Caco-2 (cell line): ENCODE measurements at regions not wholly inside any gene's neighbourhood (a gene's known extent, or its start where the extent isn't known, plus 50 kb on each side); places are given as distances from the start of the nearest gene placed in this dataset.

Experiments
- BruUV-seq: library from RNA; stranded (reverse); fragments of 400-500 nt; replicated peaks from 2 replicates; lab custom pipeline; 2021; lab: Mats Ljungman, UMichigan
- CTCF ChIA-PET: fragments of 300-600 bp; sonication (Branson Sonifier 250); formaldehyde crosslinking; loops from one replicate; lab custom pipeline; 2022; ENCODE audit warnings: antibody characterized with exemption; lab: Charles Lee
- POLR2A ChIA-PET: fragments of 300-600 bp; sonication (Branson Sonifier 250); formaldehyde crosslinking; loops from one replicate; lab custom pipeline; 2022; ENCODE audit warnings: antibody characterized with exemption; lab: Charles Lee
- DNase-seq, 2 experiments: peaks; one replicate each; pipeline versions ENCODE4 v3.0.0 to v3.0.0-alpha.2; 2020 to 2022
- H3K27me3 ChIP-seq: replicated peaks from 2 replicates; pipeline ENCODE4 v1.6.0; 2011; ENCODE audit warnings: low read length; ENCODE audit not compliant: control insufficient read depth, insufficient read depth
- H3K36me3 ChIP-seq: 2 replicates; pipeline ENCODE4 v1.5.1; 2011; ENCODE audit warnings: low read length; ENCODE audit not compliant: control insufficient read depth, insufficient read depth
- H3K4me1 ChIP-seq: fragments of 250-450 bp; sonication (Bioruptor Pico); 2 replicates; pipeline ENCODE4 v1.5.1; 2020; ENCODE audit warnings: mild to moderate bottlenecking
- H3K4me3 ChIP-seq: 2 replicates; pipeline ENCODE4 v1.5.1; 2011; ENCODE audit warnings: low read depth, mild to moderate bottlenecking, control low read depth, low read length
- H3K9me3 ChIP-seq: fragments of 250-450 bp; sonication (Bioruptor Pico); 2 replicates; pipeline ENCODE4 v1.5.1; 2020; ENCODE audit warnings: mild to moderate bottlenecking, moderate library complexity
- H3K27ac Mint-ChIP-seq: one replicate; pipeline ENCODE4 v1.8.0; 2022; ENCODE audit warnings: mixed read lengths; ENCODE audit not compliant: unreplicated experiment
- H3K27me3 Mint-ChIP-seq: one replicate; pipeline ENCODE4 v1.8.0; 2022; ENCODE audit warnings: mixed read lengths; ENCODE audit not compliant: insufficient read depth, unreplicated experiment
- H3K36me3 Mint-ChIP-seq: one replicate; pipeline ENCODE4 v1.8.0; 2022; ENCODE audit warnings: mild to moderate bottlenecking, mixed read lengths; ENCODE audit not compliant: insufficient read depth, unreplicated experiment
- H3K4me1 Mint-ChIP-seq: one replicate; pipeline ENCODE4 v1.8.0; 2022; ENCODE audit warnings: low read depth, mixed read lengths; ENCODE audit not compliant: unreplicated experiment
- H3K4me3 Mint-ChIP-seq: one replicate; pipeline ENCODE4 v1.8.0; 2022; ENCODE audit warnings: mild to moderate bottlenecking, moderate library complexity, mixed read lengths; ENCODE audit not compliant: unreplicated experiment
- H3K9me3 Mint-ChIP-seq: one replicate; pipeline ENCODE4 v1.8.0; 2022; ENCODE audit warnings: mixed read lengths; ENCODE audit not compliant: unreplicated experiment
- CTCF ChIP-seq, 2 experiments: fragments of 200-600 bp in 1 of 2; IDR thresholded peaks; 1 replicate in 1 of 2; 2 replicates in 1 of 2; pipeline versions ENCODE4 v1.5.1 to v1.8.0; 2011 to 2022; ENCODE audit warnings: antibody characterized with exemption in 1 of 2, control low read depth in 1 of 2, inconsistent platforms in 1 of 2, low read depth in 1 of 2, low read length in 1 of 2, mild to moderate bottlenecking in 1 of 2, moderate library complexity in 1 of 2; ENCODE audit not compliant: insufficient read depth in 1 of 2, severe bottlenecking in 1 of 2, unreplicated experiment in 1 of 2
- intact Hi-C: fragments of 100-400 bp; cut with micrococcal nuclease; formaldehyde crosslinking; loops from one replicate; pipeline ENCODE4 v1.10.0; 2022; ENCODE audit not compliant: unreplicated experiment

GRCh38 chr12:127064207-127064606 lies 1202.8 kb upstream of the TMEM132C start:
- H3K9me3 ChIP-seq = no peaks in the 10 kb centered on the region
- no TSS peak for BruUV-seq
- H3K36me3 ChIP-seq = no peaks in the 10 kb centered on the region
- H3K4me1 ChIP-seq = no peaks in the 10 kb centered on the region
- no peak overlapping the region for H3K4me3 Mint-ChIP-seq
- CTCF ChIA-PET = no interaction called here
- H3K9me3 Mint-ChIP-seq = no peaks in the 10 kb centered on the region
- no peak overlapping the region for H3K27ac Mint-ChIP-seq
- no peaks in the 10 kb centered on the region for H3K27me3 ChIP-seq
- no peak for DNase-seq
- POLR2A ChIA-PET = no interaction called here
- TF ChIP-seq CTCF (IDR thresholded peaks at IDR 0.05; ENCODE audit: insufficient read depth in 1 of 2, low read depth in 1 of 2, low read length in 1 of 2, severe bottlenecking in 1 of 2, unreplicated experiment in 1 of 2) = no peak
- peaks cover 6% of the 10 kb centered on the region for H3K36me3 Mint-ChIP-seq
- peaks cover 6% of the 10 kb centered on the region for H3K4me1 Mint-ChIP-seq
- intact Hi-C loops = no loop called here
- H3K4me3 ChIP-seq = no peak overlapping the region
- H3K27me3 Mint-ChIP-seq = no peaks in the 10 kb centered on the region

GRCh38 chr12:127065595-127065994 lies 1201.4 kb upstream of the TMEM132C start:
- no TSS peak for BruUV-seq
- Histone ChIP-seq H3K9me3 (no peaks in the 10 kb centered on the region), H3K27me3 (no peaks in the 10 kb centered on the region), H3K4me3 (no peak overlapping the region), H3K36me3 (no peaks in the 10 kb centered on the region), H3K4me1 (no peaks in the 10 kb centered on the region)
- CTCF ChIA-PET = no interaction called here
- Mint-ChIP-seq H3K36me3 (no peaks in the 10 kb centered on the region), H3K9me3 (no peaks in the 10 kb centered on the region), H3K27ac (no peak overlapping the region), H3K4me1 (peaks cover 6% of the 10 kb centered on the region), H3K27me3 (no peaks in the 10 kb centered on the region), H3K4me3 (no peak overlapping the region)
- intact Hi-C loops = no loop called here
- no peak for TF ChIP-seq CTCF (IDR thresholded peaks at IDR 0.05; ENCODE audit: insufficient read depth in 1 of 2, low read depth in 1 of 2, low read length in 1 of 2, severe bottlenecking in 1 of 2, unreplicated experiment in 1 of 2)
- POLR2A ChIA-PET = no interaction called here
- DNase-seq = no peak

GRCh38 chr12:127070515-127071157 lies 1196.3 kb upstream of the TMEM132C start:
- H3K4me3 Mint-ChIP-seq = no peak overlapping the region
- DNase-seq = no peak
- CTCF ChIA-PET = no interaction called here

More at GRCh38 chr12:127070515-127071157, 1196.3 kb upstream of the TMEM132C start:
- Mint-ChIP-seq H3K4me1 (no peaks in the 10 kb centered on the region), H3K36me3 (no peaks in the 10 kb centered on the region), H3K27ac (no peak overlapping the region), H3K9me3 (no peaks in the 10 kb centered on the region), H3K27me3 (peaks cover 3% of the 10 kb centered on the region)
- intact Hi-C loops = no loop called here
- no peak overlapping the region for H3K4me3 ChIP-seq
- no peak for TF ChIP-seq CTCF (IDR thresholded peaks at IDR 0.05; ENCODE audit: insufficient read depth in 1 of 2, low read depth in 1 of 2, low read length in 1 of 2, severe bottlenecking in 1 of 2, unreplicated experiment in 1 of 2)
- POLR2A ChIA-PET = no interaction called here
- no peaks in the 10 kb centered on the region for H3K9me3 ChIP-seq
- H3K36me3 ChIP-seq = no peaks in the 10 kb centered on the region
- no TSS peak for BruUV-seq
- no peaks in the 10 kb centered on the region for H3K27me3 ChIP-seq
- no peaks in the 10 kb centered on the region for H3K4me1 ChIP-seq
